KOPT-K1 (cell line): ENCODE measurements at regions not wholly inside any gene's neighbourhood (a gene's known extent, or its start where the extent isn't known, plus 50 kb on each side); places are given as distances from the start of the nearest gene placed in this dataset.
"Not testable (repeated sequence)": the region's sequence is repeated elsewhere in the genome, so short reads cannot be mapped to it uniquely, and the experiment has no call there.

ENCODE experiments used
- H3K27ac ChIP-seq: fragments of 200-600 bp; sonication (generic); 2 replicates; pipeline ENCODE4 v1.5.1; 2016; ENCODE audit warnings: antibody characterized with exemption, mild to moderate bottlenecking, low read depth, low read length; ENCODE audit not compliant: poor library complexity, severe bottlenecking
- H3K36me3 ChIP-seq: fragments of 200-600 bp; sonication (generic); 2 replicates; pipeline ENCODE4 v1.5.1; 2017; ENCODE audit warnings: antibody characterized with exemption, mild to moderate bottlenecking, low read length, moderate library complexity; ENCODE audit not compliant: insufficient read depth
- H3K9me3 ChIP-seq: fragments of 200-600 bp; sonication (generic); 2 replicates; pipeline ENCODE4 v1.5.1; 2017; ENCODE audit warnings: antibody characterized with exemption, low read length, mild to moderate bottlenecking; ENCODE audit not compliant: insufficient read depth, poor library complexity, severe bottlenecking

DNA sequence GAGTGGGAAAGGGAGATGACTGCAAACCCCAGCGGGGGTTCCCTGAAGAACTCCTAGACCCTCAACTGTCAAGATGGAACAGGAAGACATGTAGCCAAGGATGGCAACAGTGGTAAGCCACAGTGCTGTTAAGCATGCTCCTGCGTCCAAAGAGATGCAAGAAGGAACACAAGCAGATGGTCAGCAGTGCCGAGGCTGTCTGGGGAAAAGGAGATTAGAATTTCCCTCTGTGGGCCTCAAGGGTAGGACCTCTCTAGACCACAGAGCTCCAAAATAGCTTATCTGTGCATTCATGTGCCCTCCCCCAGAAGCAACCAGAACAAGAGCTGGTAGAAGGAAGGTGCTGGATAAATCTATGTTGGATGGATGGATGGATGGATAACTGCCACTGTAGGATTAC is 82.0 kb upstream of the CPEB2 start:
- Histone ChIP-seq H3K36me3 (no peaks in the 10 kb centered on the region), H3K27ac (no peak overlapping the region), H3K9me3 (no peaks in the 10 kb centered on the region)

DNA sequence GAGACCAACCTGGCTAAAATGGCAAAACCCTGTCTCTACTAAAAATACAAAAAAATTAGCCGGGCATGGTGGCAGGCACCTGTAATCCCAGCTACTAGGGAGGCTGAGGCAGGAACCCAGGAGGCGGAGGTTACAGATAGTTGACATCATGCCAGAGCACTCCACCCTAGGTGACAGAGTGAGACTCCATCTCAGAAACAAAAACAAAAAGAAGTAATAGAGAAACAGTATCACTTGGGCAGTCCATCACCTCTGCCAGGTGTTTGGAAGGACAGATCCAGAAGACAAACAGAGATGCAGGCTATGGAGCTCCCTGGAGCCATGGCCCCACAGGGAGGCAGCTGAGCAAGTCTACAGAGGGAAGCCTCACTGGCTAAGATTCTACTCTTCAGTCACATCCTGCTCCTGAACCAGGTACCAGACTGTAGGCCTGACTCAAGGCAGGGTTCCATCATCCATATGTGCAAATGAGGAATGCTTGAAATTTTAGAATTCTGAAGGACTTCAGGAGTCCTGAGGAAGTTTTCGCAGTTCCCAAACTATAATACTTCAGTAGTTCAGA is 81.4 kb upstream of the CPEB2 start:
- H3K27ac ChIP-seq = no peak overlapping the region
- no peaks in the 10 kb centered on the region for H3K36me3 ChIP-seq
- no peaks in the 10 kb centered on the region for H3K9me3 ChIP-seq

- H3K27ac ChIP-seq, H3K9me3 ChIP-seq, H3K36me3 ChIP-seq: not testable (repeated sequence)
These were observed 80.5 kb upstream of the CPEB2 start for GRCh38 chr4:14921781-14922180.

DNA sequence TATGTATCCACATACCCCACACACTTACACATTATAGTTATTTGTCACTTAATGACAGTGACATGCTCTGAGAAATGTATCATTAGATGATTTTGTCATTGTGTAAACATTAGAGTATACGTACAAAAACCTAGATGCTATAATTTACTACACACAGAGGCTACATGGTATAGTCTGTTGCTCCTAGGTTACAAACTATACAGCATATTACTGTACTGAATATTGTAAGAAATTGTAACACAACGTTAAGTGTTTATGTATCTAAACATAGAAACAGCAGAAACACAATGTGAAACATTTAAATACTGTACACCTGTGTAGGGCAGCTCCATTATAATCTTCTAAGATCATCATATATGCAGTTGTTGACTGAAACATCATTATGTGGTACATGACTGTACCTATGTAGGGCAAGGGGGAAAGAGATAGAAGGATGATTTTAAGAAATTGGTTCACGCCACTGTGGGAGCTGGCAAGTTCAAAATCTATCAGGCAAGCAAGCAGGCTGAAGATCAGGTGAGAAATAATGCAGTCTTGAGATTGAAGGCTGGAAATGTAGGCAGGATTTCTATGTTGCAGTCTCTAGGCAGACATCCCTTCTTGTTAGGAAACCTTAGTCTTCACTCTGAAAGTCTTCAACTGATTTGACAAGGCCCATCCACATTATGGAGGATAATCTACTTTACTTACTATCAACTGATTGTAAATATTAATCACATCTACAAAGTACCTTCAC is 78.0 kb upstream of the CPEB2 start:
- Histone ChIP-seq H3K27ac (no peak overlapping the region), H3K36me3 (no peaks in the 10 kb centered on the region)

GRCh38 chr4:14924812-14925344 is 77.4 kb upstream of the CPEB2 start:
- Histone ChIP-seq H3K36me3 (no peaks in the 10 kb centered on the region), H3K27ac (no peak overlapping the region), H3K9me3 (no peaks in the 10 kb centered on the region)

More for the DNA sequence above, 78.0 kb upstream of the CPEB2 start:
- H3K9me3 ChIP-seq = no peaks in the 10 kb centered on the region

GRCh38 chr4:14925471-14925870 is 76.8 kb upstream of the CPEB2 start:
- Histone ChIP-seq H3K36me3 (no peaks in the 10 kb centered on the region), H3K9me3 (no peaks in the 10 kb centered on the region)

GRCh38 chr4:14926368-14926767 is 75.9 kb upstream of the CPEB2 start:
- Histone ChIP-seq H3K36me3 (no peaks in the 10 kb centered on the region), H3K9me3 (no peaks in the 10 kb centered on the region)

More at GRCh38 chr4:14925471-14925870, 76.8 kb upstream of the CPEB2 start:
- no peak overlapping the region for H3K27ac ChIP-seq

DNA sequence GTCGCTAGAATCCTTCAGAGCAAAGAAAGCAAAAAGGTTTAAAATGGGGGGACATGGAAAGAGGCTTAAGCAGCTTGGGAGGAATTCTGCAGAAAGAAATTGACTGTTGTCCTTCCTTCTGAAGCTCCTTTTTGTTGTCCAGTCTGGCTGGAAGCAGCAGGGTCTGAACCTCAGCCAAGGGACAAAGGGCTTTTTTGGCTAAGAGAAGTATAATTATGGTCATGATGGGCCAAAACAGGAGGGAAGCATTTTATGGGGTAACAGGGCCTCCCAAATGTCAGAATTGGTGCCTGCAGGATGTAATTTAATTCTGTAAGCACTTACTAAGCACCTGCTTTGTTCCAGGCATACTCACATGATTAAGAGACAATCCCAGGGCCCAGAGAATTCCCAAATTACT is 74.2 kb upstream of the CPEB2 start:
- Histone ChIP-seq H3K9me3 (no peaks in the 10 kb centered on the region), H3K27ac (no peak overlapping the region), H3K36me3 (no peaks in the 10 kb centered on the region)

More at GRCh38 chr4:14926368-14926767, 75.9 kb upstream of the CPEB2 start:
- no peak overlapping the region for H3K27ac ChIP-seq

DNA sequence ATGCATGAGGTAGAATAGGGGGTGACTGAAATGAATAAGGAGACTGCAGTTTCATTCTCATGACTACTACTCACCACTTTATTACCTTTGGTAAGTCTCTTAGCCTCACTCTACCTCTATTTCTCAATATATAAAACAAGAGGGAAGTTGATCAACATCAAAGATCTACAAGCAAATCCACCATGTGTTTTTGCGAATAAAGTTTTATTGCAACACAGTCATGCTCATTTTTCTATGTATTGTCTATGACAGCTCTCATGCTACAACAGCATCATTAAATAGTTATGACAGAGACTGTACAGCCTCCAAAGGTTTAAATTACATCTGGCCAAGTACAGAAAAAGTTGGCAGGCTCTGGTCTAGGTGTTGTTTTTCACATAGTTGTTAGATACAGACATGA is 72.6 kb upstream of the CPEB2 start:
- Histone ChIP-seq H3K9me3 (no peaks in the 10 kb centered on the region), H3K27ac (no peak overlapping the region), H3K36me3 (no peaks in the 10 kb centered on the region)

GRCh38 chr4:14934704-14935390 is 67.4 kb upstream of the CPEB2 start:
- Histone ChIP-seq H3K36me3 (no peaks in the 10 kb centered on the region), H3K9me3 (no peaks in the 10 kb centered on the region), H3K27ac (no peak overlapping the region)

GRCh38 chr4:14943749-14944148 is 58.5 kb upstream of the CPEB2 start:
- H3K36me3 ChIP-seq = no peaks in the 10 kb centered on the region
- H3K27ac ChIP-seq = no peak overlapping the region
- H3K9me3 ChIP-seq = no peaks in the 10 kb centered on the region

- Histone ChIP-seq H3K9me3 (no peaks in the 10 kb centered on the region), H3K27ac (no peak overlapping the region), H3K36me3 (no peaks in the 10 kb centered on the region)
These were observed 49.9 kb upstream of the CPEB2 start for GRCh38 chr4:14952352-14952751.
